Mesothelial cell of epicardium (in vitro differentiated cells): ENCODE measurements at regions not wholly inside any gene's neighbourhood (a gene's known extent, or its start where the extent isn't known, plus 50 kb on each side); places are given as distances from the start of the nearest gene placed in this dataset.

Experiments
- DNase-seq, 2 experiments: peaks; one replicate each; pipeline ENCODE4 v3.0.0; 2021; ENCODE audit warnings: low spot score in 2 of 2; ENCODE audit not compliant: unreplicated experiment in 2 of 2
- H3K27ac Mint-ChIP-seq: 2 replicates; pipeline ENCODE4 v1.8.0; 2021; ENCODE audit warnings: mixed read lengths
- H3K27me3 Mint-ChIP-seq: 2 replicates; pipeline ENCODE4 v1.8.0; 2021; ENCODE audit warnings: low read depth, mixed read lengths
- H3K36me3 Mint-ChIP-seq: 2 replicates; pipeline ENCODE4 v1.8.0; 2021; ENCODE audit warnings: mixed read lengths
- H3K4me1 Mint-ChIP-seq: 2 replicates; pipeline ENCODE4 v1.8.0; 2021; ENCODE audit warnings: mixed read lengths
- H3K4me3 Mint-ChIP-seq: 2 replicates; pipeline ENCODE4 v1.8.0; 2021; ENCODE audit warnings: mild to moderate bottlenecking, moderate library complexity, mixed read lengths
- H3K9me3 Mint-ChIP-seq: 2 replicates; pipeline ENCODE4 v1.8.0; 2021; ENCODE audit warnings: mixed read lengths
- TF ChIP-seq, protein P1 (sequence below): fragments of 200-600 bp; sonication (generic); IDR thresholded peaks from one replicate; pipeline ENCODE4 v1.5.0; 2021; ENCODE audit warnings: antibody characterized with exemption; ENCODE audit not compliant: unreplicated experiment

- no peaks in the 10 kb centered on the region for H3K4me1 Mint-ChIP-seq
- peaks cover 3% of the 10 kb centered on the region for H3K36me3 Mint-ChIP-seq
- TF ChIP-seq, protein P1, sequence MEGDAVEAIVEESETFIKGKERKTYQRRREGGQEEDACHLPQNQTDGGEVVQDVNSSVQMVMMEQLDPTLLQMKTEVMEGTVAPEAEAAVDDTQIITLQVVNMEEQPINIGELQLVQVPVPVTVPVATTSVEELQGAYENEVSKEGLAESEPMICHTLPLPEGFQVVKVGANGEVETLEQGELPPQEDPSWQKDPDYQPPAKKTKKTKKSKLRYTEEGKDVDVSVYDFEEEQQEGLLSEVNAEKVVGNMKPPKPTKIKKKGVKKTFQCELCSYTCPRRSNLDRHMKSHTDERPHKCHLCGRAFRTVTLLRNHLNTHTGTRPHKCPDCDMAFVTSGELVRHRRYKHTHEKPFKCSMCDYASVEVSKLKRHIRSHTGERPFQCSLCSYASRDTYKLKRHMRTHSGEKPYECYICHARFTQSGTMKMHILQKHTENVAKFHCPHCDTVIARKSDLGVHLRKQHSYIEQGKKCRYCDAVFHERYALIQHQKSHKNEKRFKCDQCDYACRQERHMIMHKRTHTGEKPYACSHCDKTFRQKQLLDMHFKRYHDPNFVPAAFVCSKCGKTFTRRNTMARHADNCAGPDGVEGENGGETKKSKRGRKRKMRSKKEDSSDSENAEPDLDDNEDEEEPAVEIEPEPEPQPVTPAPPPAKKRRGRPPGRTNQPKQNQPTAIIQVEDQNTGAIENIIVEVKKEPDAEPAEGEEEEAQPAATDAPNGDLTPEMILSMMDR = no peak
- no peak for DNase-seq
- no peaks in the 10 kb centered on the region for H3K27me3 Mint-ChIP-seq
- H3K4me3 Mint-ChIP-seq = no peak overlapping the region
- H3K9me3 Mint-ChIP-seq = peaks cover 58% of the 10 kb centered on the region
- H3K27ac Mint-ChIP-seq = no peak overlapping the region
Measured at GRCh38 chr6:140548366-140548765, 1173.9 kb upstream of the CITED2 start.

DNA sequence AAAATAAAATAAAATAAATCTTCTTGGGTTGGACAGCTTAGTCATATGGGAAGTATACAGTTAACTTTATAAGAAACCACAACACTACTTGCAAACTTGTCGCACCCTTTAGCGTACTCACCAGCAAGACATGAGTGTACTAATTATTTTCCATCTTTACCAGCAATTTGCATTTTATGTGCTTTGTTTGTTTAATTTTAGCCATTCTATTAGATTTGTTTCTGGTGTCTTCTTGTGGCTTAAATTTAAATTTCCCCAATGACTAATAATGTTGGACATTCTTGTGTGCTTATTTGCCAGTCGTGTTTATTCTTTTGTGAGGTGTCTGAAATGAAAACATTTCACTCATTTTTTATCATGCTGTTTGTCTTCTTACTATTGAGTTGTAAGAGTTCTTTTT, 1172.2 kb upstream of the CITED2 start:
- H3K4me3 Mint-ChIP-seq = no peak overlapping the region
- peaks cover 45% of the 10 kb centered on the region for H3K9me3 Mint-ChIP-seq
- TF ChIP-seq, protein P1 = no peak
- DNase-seq = no peak
- H3K36me3 Mint-ChIP-seq = peaks cover 3% of the 10 kb centered on the region
- H3K4me1 Mint-ChIP-seq = no peaks in the 10 kb centered on the region
- H3K27me3 Mint-ChIP-seq = no peaks in the 10 kb centered on the region
- no peak overlapping the region for H3K27ac Mint-ChIP-seq

DNA sequence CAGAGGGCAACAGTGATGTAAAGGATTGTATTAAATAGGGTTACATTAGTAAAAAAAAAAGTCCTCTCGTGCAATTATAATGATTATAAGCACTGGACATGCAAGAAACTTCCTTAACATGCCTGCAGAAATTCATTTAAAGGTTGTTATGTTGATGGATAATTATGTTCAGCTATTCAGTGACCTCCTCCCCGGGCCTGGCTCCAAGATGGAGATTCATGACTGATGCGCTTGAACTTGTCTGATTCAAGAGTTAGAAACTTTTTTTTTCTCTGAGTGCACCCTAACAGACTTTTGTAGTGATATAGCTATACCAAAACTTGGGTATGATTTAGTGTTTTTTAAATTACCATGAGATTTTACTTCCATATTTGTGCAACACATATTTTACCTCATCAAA, 1170.0 kb upstream of the CITED2 start:
- TF ChIP-seq, protein P1 = no peak
- Mint-ChIP-seq H3K4me3 (no peak overlapping the region), H3K36me3 (no peaks in the 10 kb centered on the region), H3K9me3 (peaks cover 27% of the 10 kb centered on the region), H3K27ac (no peak overlapping the region), H3K27me3 (no peaks in the 10 kb centered on the region), H3K4me1 (peaks cover 2% of the 10 kb centered on the region)
- DNase-seq = no peak

GRCh38 chr6:140542863-140543262, 1168.4 kb upstream of the CITED2 start:
- H3K9me3 Mint-ChIP-seq = peaks cover 14% of the 10 kb centered on the region
- no peak overlapping the region for H3K27ac Mint-ChIP-seq

GRCh38 chr6:140541288-140541687, 1166.8 kb upstream of the CITED2 start:
- H3K36me3 Mint-ChIP-seq = no peaks in the 10 kb centered on the region

More at GRCh38 chr6:140542863-140543262, 1168.4 kb upstream of the CITED2 start:
- Mint-ChIP-seq H3K27me3 (no peaks in the 10 kb centered on the region), H3K36me3 (no peaks in the 10 kb centered on the region), H3K4me3 (no peak overlapping the region), H3K4me1 (peaks cover 18% of the 10 kb centered on the region)
- no peak for DNase-seq
- TF ChIP-seq, protein P1 = no peak

DNA sequence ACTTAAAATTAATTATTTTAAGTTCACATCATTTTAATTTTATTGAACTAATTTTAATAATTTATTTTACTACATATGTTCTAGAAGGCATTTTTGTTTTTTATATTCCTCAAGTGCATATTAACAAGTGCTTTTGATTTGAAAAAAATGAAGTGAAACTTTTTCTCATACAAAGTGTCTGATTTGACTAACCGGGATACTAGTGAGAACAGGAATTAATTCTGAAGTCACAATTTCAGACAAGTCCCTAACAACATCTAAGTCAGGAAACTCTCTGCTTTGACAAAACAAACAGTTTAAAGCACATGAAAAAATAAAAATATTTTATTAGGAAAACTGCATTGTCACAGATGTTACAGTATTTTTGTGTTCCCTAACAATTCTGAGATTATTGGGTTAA, 1166.3 kb upstream of the CITED2 start:
- TF ChIP-seq, protein P1 = no peak

More at GRCh38 chr6:140541288-140541687, 1166.8 kb upstream of the CITED2 start:
- peak overlapping the region; percentile 25 for H3K27ac Mint-ChIP-seq
- peaks cover 7% of the 10 kb centered on the region for H3K9me3 Mint-ChIP-seq
- H3K4me3 Mint-ChIP-seq = no peak overlapping the region
- TF ChIP-seq, protein P1 = no peak
- no peaks in the 10 kb centered on the region for H3K27me3 Mint-ChIP-seq
- no peak for DNase-seq
- peaks cover 26% of the 10 kb centered on the region for H3K4me1 Mint-ChIP-seq

More for the DNA sequence above, 1166.3 kb upstream of the CITED2 start:
- Mint-ChIP-seq H3K4me1 (peaks cover 26% of the 10 kb centered on the region), H3K36me3 (peaks cover under 1% of the 10 kb centered on the region), H3K27me3 (no peaks in the 10 kb centered on the region), H3K4me3 (no peak overlapping the region), H3K27ac (no peak overlapping the region), H3K9me3 (peaks cover 12% of the 10 kb centered on the region)
- DNase-seq = no peak
